HG03520 (cell line): ENCODE measurements at regions not wholly inside any gene's neighbourhood (a gene's known extent, or its start where the extent isn't known, plus 50 kb on each side); places are given as distances from the start of the nearest gene placed in this dataset.

ENCODE experiments used
- ATAC-seq: cut with Tn5 transposase; IDR thresholded peaks from one replicate; pipeline ENCODE4 v1.9.1; 2021; ENCODE audit warnings: mild to moderate bottlenecking, moderate library complexity; ENCODE audit not compliant: unreplicated experiment

DNA sequence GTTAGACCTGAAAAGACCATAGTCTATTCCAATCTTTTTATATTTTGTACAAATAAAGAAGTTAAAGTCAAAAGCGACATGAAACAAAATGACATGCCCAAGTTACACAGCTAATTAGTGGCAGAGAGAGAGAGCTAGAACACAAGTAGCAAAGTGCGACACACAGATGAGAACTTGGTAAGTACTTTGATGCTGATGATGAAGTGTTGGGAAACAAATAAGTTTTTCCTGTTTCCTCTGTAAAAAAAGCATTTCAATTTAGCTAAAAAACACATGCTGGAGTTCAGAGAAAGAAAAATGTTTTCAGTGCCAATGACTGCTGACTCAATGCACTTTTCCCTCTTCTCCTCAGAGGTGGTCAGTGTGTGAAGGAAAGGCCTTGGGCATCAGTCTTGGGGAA, 226.9 kb downstream of the PAX3 start:
- no peak for ATAC-seq

DNA sequence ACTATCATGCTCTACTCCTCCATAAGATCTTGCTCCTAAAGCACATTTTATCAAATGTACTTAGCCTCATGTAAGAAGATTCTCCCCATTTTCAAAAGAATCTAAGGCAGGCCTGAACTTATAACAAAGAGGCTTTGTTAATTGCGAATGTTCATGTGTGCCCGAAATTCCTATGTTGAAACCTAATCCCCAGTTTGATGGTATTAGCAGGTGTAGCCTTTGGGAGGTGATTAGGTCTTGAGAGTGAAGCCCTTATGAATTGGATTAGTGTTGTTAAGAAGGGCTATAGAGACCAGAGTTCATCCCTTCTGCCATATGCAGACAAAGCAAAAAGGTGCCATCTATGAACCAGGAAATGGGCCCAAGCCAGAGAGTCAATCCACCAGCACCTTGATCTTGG, 234.5 kb downstream of the PAX3 start:
- no peak for ATAC-seq

GRCh38 chr2:222058819-222059445, 239.9 kb downstream of the PAX3 start:
- ATAC-seq: no peak

GRCh38 chr2:222057347-222058073, 241.3 kb downstream of the PAX3 start:
- ATAC-seq: peak; percentile 42

DNA sequence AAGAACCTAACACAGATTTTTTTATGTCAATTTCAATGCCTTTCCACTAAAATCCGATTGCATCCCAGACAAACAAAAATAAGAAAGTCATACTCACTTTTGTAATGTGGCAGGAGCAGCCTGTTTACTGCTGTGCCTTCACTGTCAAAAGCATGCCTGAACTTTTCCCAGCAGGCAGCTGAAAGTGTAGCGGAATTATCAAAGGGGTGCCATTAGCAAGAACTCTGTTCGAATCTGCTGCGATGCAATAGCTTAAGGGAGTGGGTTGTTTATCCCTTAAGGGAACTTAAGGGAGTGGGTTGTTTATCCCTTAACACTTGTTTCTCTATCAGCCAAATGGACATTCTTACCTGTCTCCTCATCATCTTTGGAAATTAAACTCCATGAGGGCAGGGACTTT, 243.5 kb downstream of the PAX3 start:
- no peak for ATAC-seq

GRCh38 chr2:222054813-222055212, 244.0 kb downstream of the PAX3 start:
- ATAC-seq: no peak

DNA sequence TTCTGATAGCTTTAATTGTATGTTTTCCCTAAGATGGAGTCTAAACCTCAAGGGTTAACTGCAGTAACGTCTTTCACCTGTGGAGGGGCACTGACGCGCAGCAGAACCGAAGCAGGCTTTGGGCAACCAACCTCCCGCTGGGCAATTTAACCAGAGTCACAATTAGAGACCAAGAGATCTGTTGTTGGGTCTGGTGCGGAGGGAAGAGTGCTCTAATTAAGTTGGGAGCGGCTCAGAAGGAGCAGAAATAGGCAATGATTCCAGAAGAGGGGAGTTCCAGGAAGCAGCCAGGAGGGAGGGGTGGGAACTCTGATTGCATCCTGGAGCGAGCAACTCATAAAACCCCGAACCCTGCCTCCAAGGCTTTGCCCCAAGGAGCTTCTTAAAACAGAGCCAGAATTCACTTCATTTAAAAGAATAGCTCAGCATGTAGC, 245.8 kb downstream of the PAX3 start:
- no peak for ATAC-seq

GRCh38 chr2:222050981-222051380, 247.8 kb downstream of the PAX3 start:
- no peak for ATAC-seq

- no peak for ATAC-seq
These were observed 248.9 kb downstream of the PAX3 start for GRCh38 chr2:222049946-222050345.

GRCh38 chr2:222043897-222044296, 254.9 kb downstream of the PAX3 start:
- ATAC-seq: no peak

- ATAC-seq: no peak
These were observed 256.1 kb downstream of the PAX3 start for GRCh38 chr2:222042666-222043065.

DNA sequence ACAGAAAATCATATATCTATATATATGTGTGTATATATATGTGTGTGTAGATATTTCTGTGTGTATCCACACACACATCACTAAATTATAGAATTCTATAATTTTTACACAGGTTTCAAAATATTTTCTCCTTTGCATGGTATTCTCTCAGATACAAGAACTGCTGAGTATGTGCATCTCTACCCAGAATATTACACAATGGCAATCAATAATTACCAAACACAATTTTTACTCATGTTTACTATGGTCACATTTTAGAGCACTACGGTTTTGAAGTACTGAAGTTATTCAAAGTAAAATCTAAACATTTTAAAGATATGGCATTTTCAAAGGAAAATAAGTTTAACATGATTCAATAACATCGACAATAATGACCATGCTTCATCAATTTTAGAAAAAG, 258.5 kb downstream of the PAX3 start:
- no peak for ATAC-seq

DNA sequence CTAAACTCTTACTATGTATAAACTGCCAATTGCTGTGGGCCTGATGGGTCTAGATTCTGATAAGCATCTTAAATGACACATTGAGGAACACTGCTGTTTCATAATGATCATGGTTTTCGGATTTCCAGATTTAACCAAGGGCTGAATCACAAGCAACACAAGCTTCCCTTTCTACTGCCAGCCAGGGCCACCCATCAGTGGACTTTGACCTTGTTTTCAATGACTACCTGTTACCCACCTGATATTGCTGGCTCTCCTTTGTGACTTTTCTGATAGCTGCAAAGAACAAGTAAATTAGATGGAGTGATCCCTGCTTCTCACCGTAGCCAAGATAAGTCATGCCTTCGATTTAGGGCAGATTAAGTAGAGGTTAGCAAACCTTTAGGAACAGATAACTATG, 259.0 kb downstream of the PAX3 start:
- ATAC-seq: no peak

DNA sequence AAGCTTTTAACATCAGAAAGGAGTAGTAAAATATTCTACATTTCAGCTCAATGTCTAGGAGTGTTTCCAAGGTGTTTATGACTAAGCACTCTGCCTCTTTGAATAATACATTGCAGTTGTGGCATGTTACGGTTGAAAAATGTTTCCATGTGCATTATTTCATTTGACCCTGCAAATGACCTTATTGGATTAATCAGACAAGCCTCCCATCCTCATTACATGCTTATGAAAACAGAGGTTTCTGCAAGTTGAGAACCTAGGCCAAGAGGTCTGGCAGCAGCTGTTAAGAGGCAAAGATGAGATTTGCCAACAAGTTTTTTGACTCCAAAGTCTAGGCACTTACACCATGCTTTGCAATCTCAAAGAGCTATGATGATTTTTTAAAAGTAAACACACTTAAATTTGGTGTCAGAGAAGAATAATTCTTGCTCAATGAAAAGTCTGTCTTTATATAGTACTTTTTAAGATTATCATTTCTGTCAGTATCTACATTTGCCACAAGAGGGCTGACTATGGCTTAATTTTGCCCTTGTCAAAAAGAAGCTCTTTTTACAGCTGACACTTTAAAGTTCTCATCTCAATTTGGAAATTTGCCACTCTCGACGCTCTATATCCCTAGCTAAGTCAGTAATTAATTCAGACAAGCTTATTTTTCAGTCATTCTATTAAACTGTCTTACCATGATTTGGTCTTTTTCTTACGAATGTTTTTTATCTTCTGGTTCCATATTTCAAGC, 260.6 kb downstream of the PAX3 start:
- no peak for ATAC-seq

DNA sequence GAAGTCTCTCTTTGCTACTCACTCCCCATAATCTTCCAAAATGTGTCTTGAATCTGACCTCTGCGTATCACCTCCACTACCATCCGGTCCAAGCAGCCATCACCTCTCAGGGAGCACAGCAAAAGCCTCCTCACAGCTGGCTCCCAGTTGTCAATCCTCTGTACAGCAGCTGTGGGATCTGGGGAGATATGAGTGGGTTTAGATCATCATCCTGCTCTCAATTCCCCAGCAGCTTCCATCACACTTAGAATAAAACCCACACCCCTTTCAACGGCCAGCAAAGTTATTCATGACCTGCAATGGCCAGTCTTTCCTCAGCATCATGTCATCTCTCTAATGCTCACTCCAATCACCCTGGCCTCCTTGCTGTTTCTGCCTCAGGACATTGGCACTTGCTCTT, 261.6 kb downstream of the PAX3 start:
- ATAC-seq: no peak

- no peak for ATAC-seq
These were observed 264.7 kb downstream of the PAX3 start for GRCh38 chr2:222034058-222034457.

- no peak for ATAC-seq
These were observed 265.3 kb downstream of the PAX3 start for GRCh38 chr2:222033541-222033940.

GRCh38 chr2:222025881-222026271, 272.9 kb downstream of the PAX3 start:
- no peak for ATAC-seq

GRCh38 chr2:222024932-222025880, 273.6 kb downstream of the PAX3 start:
- no peak for ATAC-seq

DNA sequence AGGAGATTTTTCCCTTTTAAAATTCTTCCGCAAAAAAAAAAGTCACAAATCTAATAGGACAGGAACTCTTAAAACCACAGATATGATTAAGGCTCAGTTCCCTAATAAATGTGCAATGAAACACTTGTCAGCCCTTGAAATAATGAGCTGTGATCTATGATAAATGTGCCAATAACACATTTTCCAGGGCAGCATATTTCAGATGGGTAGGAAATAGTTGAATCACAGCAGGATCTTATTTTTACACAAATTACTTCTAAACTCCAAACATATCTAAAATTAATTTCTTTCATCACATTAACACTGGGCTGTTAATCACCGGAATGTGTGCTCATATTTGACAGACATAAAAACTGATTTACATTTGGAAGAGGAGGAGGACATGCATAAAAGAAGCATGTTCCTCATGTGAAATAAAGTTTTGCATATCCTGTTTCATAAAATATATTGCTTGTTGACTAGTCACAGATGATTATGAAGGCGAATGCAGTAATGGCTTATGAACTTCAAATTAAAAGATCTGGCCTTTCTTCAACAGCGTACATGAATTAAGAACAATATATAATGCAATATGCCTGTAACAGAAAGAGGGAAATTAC, 281.4 kb downstream of the PAX3 start:
- no peak for ATAC-seq

GRCh38 chr2:222013889-222014288, 284.9 kb downstream of the PAX3 start:
- ATAC-seq: no peak
